ENCODE measurements at regions not wholly inside any gene's neighbourhood (a gene's known extent, or its start where the extent isn't known, plus 50 kb on each side); places are given as distances from the start of the nearest gene placed in this dataset.
"Not testable (repeated sequence)": the region's sequence is repeated elsewhere in the genome, so short reads cannot be mapped to it uniquely, and the experiment has no call there.

DNA sequence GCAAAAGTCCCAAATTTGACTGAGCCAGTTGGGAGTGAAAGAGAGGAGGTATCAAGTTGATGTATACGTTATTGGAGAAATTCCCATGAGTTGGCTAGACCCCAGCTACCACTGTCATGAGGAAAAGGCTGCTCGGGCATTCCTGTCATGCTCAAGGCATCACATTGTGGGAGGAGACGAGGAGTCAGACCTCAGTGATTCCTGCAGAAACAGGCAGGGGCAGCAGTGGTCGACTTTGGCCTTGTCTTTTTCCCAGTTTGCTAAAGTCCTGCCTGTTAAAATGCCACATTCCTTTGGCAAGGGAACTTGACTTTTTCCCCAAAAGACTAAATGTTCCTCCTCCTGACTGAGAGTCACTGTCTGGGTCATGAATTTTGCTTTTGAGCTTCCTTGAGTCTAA, 295.5 kb upstream of the HS3ST5 start:
- DNase-seq (ENCODE audit: low spot score): no peak
- TF ChIP-seq EZH2 (IDR thresholded peaks at IDR 0.05; ENCODE audit: borderline replicate concordance, low read depth, low read length, poor library complexity, severe bottlenecking): no peak
- no peak for TF ChIP-seq CTCF (conservative IDR thresholded peaks at IDR 0.05; ENCODE audit: low read depth, low read length)
- ChIA-PET POLR2A (ENCODE audit: low non-redundant PET) (no interaction called here), CTCF (no interaction called here)
- H3K4me1 ChIP-seq (ENCODE audit: insufficient read depth, low read length, poor library complexity, severe bottlenecking): no peaks in the 10 kb centered on the region
- BruUV-seq (replicated peaks): no TSS peak
- no peaks in the 10 kb centered on the region for H3K27me3 ChIP-seq (replicated peaks; ENCODE audit: insufficient read depth, low read depth, low read length, poor library complexity)
- no peaks in the 10 kb centered on the region for H3K36me3 ChIP-seq (ENCODE audit: insufficient read depth, low read length, poor library complexity, severe bottlenecking)
- H3K9me3 ChIP-seq (ENCODE audit: low read depth, low read length, poor library complexity, severe bottlenecking): no peaks in the 10 kb centered on the region
- no peak overlapping the region for H3K27ac ChIP-seq (ENCODE audit: low read depth, low read length, poor library complexity, severe bottlenecking)
- no peak overlapping the region for H3K4me3 ChIP-seq (ENCODE audit: low read depth, low read length, poor library complexity, severe bottlenecking)
- intact Hi-C loops (cut with micrococcal nuclease; ENCODE audit: unreplicated experiment): no loop called here

GRCh38 chr6:114634016-114634415, 291.2 kb upstream of the HS3ST5 start:
- Histone ChIP-seq H3K9me3 (ENCODE audit: low read depth, low read length, poor library complexity, severe bottlenecking) (no peaks in the 10 kb centered on the region), H3K36me3 (ENCODE audit: insufficient read depth, low read length, poor library complexity, severe bottlenecking) (no peaks in the 10 kb centered on the region), H3K27me3 (replicated peaks; ENCODE audit: insufficient read depth, low read depth, low read length, poor library complexity) (no peaks in the 10 kb centered on the region), H3K4me3 (ENCODE audit: low read depth, low read length, poor library complexity, severe bottlenecking) (no peak overlapping the region), H3K4me1 (ENCODE audit: insufficient read depth, low read length, poor library complexity, severe bottlenecking) (no peaks in the 10 kb centered on the region), H3K27ac (ENCODE audit: low read depth, low read length, poor library complexity, severe bottlenecking) (no peak overlapping the region)
- TF ChIP-seq CTCF (conservative IDR thresholded peaks at IDR 0.05; ENCODE audit: low read depth, low read length) (no peak), EZH2 (IDR thresholded peaks at IDR 0.05; ENCODE audit: borderline replicate concordance, low read depth, low read length, poor library complexity, severe bottlenecking) (no peak)
- POLR2A ChIA-PET (ENCODE audit: low non-redundant PET): no interaction called here
- no peak for DNase-seq (ENCODE audit: low spot score)
- BruUV-seq (replicated peaks): no TSS peak
- intact Hi-C loops (cut with micrococcal nuclease; ENCODE audit: unreplicated experiment): no loop called here
- CTCF ChIA-PET: no interaction called here

- H3K27me3 ChIP-seq (replicated peaks; ENCODE audit: insufficient read depth, low read depth, low read length, poor library complexity); H3K4me1 ChIP-seq (ENCODE audit: insufficient read depth, low read length, poor library complexity, severe bottlenecking); H3K36me3 ChIP-seq (ENCODE audit: insufficient read depth, low read length, poor library complexity, severe bottlenecking); intact Hi-C loops (cut with micrococcal nuclease; ENCODE audit: unreplicated experiment); BruUV-seq (replicated peaks); H3K27ac ChIP-seq (ENCODE audit: low read depth, low read length, poor library complexity, severe bottlenecking); POLR2A ChIA-PET (ENCODE audit: low non-redundant PET); H3K4me3 ChIP-seq (ENCODE audit: low read depth, low read length, poor library complexity, severe bottlenecking); H3K9me3 ChIP-seq (ENCODE audit: low read depth, low read length, poor library complexity, severe bottlenecking); DNase-seq (ENCODE audit: low spot score); CTCF ChIA-PET: not testable (repeated sequence)
Observed at GRCh38 chr6:114626226-114626625, 283.4 kb upstream of the HS3ST5 start.

GRCh38 chr6:114619621-114620200, 276.9 kb upstream of the HS3ST5 start:
- DNase-seq (ENCODE audit: low spot score): no peak
- Histone ChIP-seq H3K4me1 (ENCODE audit: insufficient read depth, low read length, poor library complexity, severe bottlenecking) (no peaks in the 10 kb centered on the region), H3K9me3 (ENCODE audit: low read depth, low read length, poor library complexity, severe bottlenecking) (no peaks in the 10 kb centered on the region), H3K27me3 (replicated peaks; ENCODE audit: insufficient read depth, low read depth, low read length, poor library complexity) (no peaks in the 10 kb centered on the region), H3K27ac (ENCODE audit: low read depth, low read length, poor library complexity, severe bottlenecking) (no peak overlapping the region), H3K4me3 (ENCODE audit: low read depth, low read length, poor library complexity, severe bottlenecking) (no peak overlapping the region), H3K36me3 (ENCODE audit: insufficient read depth, low read length, poor library complexity, severe bottlenecking) (no peaks in the 10 kb centered on the region)
- ChIA-PET POLR2A (ENCODE audit: low non-redundant PET) (no interaction called here), CTCF (no interaction called here)
- intact Hi-C loops (cut with micrococcal nuclease; ENCODE audit: unreplicated experiment): no loop called here
- no TSS peak for BruUV-seq (replicated peaks)
- TF ChIP-seq EZH2 (IDR thresholded peaks at IDR 0.05; ENCODE audit: borderline replicate concordance, low read depth, low read length, poor library complexity, severe bottlenecking) (no peak), CTCF (conservative IDR thresholded peaks at IDR 0.05; ENCODE audit: low read depth, low read length) (no peak)

All from A673 (cell line).